Fibroblast of skin of left quadriceps (primary cell): ENCODE measurements at regions not wholly inside any gene's neighbourhood (a gene's known extent, or its start where the extent isn't known, plus 50 kb on each side); places are given as distances from the start of the nearest gene placed in this dataset.
"Not testable (repeated sequence)": the region's sequence is repeated elsewhere in the genome, so short reads cannot be mapped to it uniquely, and the experiment has no call there.

ENCODE experiments used
- DNase-seq, 2 experiments: peaks; one replicate each; pipeline ENCODE4 v3.0.0-alpha.2; 2013; ENCODE audit warnings: low read depth in 2 of 2

DNA sequence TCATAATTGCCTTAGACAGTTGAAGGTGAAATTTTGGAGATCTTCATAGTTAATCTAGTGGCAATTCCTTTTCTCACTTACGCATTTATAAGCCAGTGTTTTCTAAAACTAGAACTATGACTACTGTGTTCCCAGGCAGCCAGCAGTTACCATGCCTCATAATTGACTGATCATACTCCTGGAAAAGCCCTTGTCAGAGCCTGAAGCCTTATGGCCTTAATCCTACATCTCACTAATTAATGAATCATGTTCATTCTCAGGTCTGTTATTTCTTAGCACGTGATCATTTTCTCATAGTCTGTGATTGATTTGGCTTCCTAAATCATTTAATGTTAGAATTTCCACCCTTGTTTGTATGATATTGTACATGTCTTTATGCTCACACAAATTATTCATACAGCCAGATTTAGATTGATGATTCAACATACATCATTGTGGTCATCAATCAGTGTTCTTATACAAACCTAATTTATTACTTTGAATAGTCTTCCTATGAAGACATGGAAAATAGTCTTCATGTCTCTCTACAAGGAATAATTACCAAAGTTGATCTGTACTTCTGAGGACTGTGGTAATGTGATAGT is 132.6 kb upstream of the ASCC3 start:
- no peak for DNase-seq

DNA sequence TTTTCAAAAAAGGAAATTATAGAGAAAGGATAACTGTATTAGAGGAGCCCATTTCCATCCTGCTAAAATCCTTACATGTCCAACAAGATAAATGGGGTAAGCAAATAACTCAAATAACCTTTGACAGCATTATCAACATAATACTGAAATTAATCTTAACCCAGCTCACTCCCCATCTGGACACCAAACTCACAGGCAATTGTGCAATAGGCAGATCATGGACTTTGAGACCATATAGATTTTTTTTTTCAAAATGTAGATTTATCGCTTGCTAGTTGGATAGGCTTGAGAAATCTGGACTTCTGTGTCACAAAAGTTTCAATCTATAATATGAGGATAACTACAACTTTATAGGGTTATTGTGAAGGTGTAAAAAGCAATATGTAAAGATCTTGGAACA is 134.4 kb upstream of the ASCC3 start:
- DNase-seq, result no peak

DNA sequence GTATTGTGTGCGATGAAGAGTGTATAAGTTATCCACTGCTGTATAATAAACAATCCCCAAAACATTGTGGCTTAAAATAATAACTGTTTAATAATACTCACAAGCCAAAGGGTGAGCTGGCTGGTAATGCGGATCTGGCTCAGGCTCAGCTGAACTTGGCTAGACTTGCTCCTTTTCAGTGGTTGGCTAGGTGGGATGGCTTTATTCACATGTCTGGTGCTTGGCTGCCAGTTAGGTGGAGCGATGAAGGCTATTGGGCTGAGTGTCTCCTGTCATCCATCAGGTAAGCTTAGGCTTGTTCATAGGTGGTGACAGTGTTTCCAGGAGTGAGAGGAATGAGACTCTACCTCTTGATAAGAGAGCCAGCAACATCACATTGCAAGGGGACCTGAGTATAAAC is 135.0 kb upstream of the ASCC3 start:
- DNase-seq, result no peak

DNA sequence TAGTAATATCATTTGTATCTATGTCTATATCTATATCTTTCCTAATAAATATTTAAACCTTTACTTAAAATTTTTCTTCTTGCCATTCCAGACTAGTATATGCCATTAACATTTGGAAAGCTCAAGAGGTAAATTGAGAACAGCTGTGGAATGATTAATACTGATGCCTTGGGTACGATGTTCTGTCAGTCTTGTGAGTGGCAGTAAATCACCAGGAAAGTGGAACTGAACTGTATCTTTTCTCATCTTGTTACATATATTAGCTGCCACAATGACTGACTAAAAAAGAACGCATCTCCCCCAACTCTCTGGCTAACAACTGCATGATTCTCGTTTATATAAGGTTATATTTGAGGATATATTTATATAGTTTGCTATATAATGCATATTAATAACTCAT is 137.0 kb upstream of the ASCC3 start:
- DNase-seq, result no peak

DNA sequence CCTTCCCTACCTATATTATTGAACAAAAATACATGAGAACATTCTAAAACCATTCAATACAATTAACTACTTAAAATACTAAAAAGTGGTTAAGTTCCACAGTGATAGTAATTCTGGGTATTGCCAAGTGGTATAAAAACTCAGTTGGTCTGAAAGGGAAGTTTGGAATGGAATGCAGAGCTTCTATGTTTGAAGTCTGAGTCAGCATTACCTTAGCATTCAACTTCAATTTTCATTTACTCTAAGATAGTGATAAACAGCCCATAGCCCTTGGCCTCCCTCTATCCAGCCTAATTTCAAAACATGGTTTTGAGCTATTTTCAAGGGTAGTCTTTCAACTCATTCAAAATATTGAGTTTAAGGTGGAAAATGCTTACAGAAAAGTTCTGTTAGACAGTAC is 140.4 kb upstream of the ASCC3 start:
- DNase-seq, result no peak

DNA sequence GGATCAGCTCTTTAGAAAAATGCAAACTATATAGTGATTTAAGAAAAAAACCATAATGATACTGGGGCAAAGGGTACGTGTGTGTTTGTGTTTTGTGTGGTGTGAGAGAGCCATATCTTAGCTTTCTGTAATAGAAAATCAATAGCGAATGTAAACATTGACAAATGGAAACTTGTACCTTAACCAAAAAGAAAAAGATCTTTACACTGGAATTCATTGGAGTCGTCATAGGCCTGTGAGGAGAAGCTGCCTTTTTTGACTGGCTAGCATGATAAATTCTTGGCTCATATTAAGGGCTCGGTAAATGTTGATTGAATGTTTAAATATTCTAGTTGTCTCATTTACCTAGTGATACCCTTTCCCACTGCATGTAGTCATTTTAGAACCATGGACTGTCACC is 161.8 kb upstream of the ASCC3 start:
- DNase-seq, result no peak

DNA sequence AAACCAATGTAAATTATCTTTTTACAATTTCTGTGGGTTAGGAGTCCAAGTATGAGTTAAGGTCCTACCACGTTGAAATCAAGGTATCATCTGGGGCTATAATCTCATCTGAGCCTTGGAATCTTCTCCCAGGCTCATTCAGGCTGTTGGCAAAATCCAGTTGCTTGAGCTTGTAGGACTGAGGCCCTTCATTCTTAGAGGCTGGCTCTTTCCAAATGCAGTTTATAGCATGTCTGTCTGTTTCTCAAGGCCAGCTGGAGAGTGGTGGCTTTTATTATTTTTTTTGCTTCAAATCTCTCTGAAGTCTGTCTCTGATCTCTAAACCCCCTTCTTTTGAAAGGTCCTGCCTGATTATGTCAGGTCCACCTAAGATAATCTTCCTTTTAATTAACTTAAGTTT is 177.2 kb upstream of the ASCC3 start:
- no peak for DNase-seq

DNA sequence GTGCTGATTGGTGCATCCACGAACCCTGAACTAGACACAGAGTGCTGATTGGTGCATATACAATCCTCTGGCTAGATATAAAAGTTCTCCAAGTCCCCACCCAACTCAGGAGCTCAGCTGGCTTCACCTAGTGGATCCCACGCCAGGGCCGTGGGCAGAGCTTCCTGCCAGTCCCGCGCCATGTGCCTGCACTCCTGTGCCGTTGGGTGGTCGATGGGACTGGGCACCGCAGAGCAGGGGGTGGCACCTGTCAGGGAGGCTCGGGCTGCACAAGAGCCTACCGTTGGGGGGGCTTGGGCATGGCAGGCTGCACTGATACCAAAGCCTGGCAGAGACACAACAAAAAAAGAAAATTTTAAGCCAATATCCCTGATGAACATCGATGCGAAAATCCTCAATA is 185.4 kb upstream of the ASCC3 start:
- no peak for DNase-seq

DNA sequence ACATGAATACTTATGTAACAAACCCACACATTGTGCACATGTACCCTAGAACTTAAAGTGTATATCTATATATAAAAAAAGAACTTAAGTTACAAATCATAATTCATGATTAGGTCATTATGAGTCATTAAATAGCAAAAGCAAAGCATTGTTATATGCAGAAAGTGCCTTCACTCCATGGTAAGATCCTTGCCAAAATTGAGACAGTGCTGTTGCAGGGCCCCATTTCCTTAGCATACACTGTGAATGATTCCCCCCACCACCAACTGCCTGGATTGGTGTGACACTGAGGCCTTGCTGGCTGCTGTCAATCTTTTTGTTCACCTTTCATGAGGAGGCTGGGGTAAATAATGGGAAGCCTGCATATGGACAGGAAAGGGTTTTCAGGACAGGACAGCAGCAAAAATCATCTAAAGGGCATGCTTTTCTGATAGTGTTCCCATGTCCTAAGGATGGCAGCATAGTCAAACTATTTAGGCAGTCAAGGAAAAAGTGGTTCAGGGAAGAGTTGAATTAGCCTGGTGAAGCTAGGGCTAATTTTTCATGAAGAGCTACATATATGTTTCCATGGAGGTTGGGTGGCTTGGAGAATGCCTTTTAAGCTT is 188.2 kb upstream of the ASCC3 start:
- no peak for DNase-seq

DNA sequence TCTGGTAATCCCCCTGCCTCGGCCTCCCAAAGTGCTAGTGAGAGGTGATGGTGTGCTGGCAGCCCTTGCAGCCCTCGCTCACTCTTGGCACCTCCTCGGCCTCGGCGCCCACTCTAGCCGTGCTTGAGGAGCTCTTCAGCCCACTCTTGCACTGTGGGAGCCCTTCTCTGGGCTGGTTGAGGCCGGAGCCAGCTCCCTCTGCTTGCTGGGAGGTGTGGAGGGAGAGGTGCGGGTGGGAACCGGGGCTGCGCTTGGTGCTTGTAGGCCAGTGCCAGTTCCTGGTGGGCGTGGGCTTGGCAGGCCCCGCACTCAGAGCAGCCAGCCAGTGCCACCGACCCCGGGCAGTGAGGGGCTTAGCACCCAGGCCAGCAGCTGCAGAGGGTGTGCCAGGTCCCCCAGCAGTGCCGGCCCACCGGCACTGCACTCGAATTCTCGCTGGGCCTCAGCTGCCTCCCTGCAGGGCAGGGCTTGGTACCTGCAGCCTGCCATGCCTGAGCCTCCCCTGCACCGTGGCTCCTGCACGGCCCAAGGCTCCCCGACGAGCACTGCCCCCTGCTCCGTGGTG is 189.0 kb upstream of the ASCC3 start:
- no peak for DNase-seq

DNA sequence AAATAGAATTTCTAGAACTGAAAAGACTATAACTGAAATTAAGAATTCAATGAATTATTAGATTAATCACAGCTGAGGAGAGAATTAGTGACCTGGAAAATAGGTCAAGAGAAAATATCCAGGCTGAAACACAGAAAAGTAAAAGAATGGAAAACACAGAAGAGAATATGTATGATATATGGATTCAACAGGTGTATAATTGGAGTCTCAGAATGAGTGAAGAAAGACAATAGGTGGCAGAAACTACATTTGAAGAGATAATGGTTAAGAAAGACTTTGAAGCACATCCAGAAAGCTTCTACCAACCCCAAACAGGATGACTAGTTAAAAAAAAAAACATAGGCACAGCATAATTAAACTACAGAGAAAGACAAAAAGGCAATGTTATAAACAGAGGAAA is 196.2 kb upstream of the ASCC3 start:
- no peak for DNase-seq

DNA sequence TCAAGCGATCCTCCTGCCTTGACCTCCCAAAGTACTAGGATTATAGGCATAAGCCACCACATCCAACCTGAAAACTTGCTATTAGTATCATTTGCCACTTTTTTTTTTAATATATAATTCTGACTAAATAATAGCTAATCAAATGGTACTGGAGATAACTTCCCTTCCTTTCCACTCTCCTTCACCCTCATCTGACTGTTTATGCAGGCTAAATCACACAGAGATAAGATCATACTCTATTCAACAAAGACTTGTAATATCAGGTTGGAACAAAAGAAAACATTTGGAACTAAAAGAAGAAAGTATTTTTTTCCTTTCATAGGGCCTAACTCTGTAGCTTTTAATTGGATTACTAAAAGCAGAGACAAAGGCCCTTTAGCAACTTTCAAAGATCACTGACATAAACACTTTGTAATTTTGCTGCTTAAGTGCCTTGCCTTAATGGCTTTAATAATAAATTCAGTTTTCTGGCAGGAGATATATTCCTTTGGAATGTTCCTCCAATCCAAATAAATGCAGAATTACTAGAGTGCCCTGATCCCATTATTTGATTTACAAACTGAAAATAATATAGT is 198.7 kb upstream of the ASCC3 start:
- no peak for DNase-seq

DNA sequence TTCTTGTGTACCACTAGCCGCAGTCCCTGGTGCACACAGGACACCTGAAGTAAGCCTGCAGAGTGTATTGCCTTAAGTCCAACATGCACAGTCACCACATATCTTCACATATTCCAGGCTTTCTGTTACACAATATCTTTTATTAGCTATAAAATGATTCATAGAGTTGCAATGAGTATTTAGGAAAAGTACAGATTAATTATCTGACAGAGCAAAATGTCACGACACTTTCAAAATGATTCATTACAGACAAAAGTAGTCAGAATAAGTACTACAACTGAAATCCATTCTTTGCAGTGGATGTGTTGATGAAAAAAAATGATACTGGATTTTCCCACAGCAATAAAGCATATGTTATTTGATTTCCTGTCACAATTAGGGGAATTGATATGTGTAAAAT is 199.5 kb upstream of the ASCC3 start:
- DNase-seq, result peak; percentile 44 to 52

DNA sequence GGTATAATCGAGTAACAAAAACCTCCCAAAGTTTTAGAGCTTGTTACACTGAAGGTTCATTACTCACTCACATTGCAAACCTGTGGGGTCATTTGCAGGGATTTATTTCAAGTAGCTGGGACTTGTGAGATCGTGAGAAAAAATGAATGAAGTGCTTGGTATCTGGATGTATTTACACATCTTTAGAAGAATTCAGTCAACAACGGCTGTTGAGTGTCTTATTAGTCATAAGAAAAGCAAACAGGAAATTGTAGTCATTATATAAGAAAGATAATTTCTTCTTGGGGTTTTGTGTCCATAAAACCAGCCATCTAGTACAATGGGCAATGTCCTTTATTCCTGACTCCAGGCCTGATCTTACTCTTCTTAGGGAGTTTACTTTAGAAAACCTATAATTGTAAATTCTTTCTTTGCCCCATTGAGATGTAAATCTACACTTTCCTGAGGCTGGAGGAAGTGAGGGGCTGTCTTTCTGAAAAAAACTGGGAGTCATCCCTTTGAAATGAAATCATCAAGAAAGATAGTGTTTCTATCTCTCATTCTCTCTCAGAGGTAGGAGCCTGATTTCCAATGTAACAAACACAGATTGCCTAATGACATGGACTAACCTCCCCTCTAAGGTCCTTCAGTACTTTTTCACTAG is 202.5 kb upstream of the ASCC3 start:
- peak; percentile 28 to 48 for DNase-seq

DNA sequence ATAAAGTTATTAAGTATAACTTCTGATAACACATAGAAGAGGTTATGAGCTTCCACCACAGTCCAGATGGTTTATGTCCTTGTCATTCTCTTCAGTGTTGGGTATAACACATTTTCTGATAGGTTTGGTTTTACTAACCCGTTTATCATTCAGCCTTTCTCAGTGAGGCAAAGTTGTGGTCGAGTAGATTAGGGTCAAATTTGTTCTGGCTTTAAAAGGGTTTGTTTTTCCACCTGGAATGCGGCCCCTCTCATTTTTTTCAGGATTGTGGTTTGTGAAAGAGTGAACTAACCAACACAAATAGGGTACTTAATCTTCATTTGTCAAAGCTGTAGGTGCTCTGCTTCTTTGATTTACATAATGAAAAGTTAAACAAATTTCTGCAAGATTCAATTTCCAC is 204.2 kb upstream of the ASCC3 start:
- no peak for DNase-seq

DNA sequence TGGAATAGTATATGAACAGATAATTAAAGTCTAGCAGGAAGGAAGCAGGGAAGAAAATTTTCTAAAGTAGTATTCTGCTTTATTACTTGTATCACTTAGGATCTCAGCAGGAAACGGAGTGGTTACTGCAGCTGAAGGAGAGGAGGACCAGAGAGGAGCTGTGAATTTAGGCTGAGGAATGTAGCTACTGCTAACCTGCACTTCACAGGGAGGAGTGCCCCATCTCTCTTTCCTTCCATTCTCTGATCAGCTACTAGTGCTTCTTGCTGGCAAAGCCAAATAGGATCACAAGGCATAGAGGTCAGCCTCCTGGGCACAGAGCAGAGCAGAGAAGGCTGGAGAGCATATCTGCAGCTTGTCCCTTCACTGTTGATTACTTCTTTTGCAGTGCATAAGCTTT is 205.3 kb upstream of the ASCC3 start:
- no peak for DNase-seq

DNA sequence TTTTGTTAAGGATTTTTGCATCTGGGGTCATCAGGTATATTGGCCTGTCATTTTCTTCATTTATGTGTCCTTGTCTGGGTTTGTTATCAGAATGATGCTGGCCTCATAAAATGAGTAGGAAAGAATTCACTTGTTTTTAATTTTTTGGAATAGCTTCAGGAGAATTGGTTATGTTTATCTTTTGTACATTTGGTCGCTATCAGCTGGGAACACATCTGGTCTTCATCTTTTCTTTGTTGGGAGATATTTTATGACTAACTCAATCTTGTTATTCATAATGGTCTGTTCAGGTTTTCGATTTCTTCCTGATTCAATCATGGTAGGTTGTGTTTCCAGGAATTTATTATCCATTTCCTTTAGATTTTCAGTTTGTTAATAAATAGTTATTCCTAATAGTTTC is 207.5 kb upstream of the ASCC3 start:
- no peak for DNase-seq

DNA sequence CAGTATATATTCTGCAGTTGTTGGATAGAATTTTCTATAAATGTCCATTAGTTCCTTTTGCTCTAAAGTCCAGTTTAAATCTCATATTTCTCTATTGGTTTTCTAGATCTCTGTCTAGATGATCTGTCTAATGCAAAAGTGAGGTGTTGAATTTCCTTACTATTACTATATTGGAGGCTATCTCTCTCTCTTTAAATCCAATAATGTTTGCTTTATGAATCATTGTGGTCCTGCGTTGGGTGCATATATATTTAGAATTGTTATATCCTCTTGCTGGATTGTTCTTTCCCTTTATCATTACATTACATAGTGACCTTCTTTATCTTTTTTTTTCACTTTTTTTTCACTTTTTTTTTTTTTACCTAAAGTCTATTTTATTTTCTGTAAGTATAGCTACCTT is 208.5 kb upstream of the ASCC3 start:
- no peak for DNase-seq

DNA sequence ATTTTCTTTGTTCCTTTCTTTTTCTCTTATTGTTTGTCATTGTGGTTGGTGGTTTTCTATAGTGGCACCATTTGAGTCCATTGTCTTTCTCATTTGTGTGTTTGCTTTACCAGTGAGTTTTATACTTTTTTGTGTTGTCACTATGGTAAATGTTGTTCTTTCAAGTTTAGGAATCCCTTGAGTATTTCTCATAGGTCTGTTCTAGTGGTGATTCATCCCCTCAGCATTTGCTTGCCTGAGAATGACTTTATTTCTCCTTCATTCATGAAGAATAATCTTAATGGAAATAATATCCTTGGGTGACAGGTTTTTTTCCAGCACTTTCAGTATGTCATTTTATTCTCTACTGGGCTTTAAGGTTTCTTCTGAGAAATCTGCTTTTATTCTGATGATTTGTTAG is 209.2 kb upstream of the ASCC3 start:
- DNase-seq, result no peak

DNA sequence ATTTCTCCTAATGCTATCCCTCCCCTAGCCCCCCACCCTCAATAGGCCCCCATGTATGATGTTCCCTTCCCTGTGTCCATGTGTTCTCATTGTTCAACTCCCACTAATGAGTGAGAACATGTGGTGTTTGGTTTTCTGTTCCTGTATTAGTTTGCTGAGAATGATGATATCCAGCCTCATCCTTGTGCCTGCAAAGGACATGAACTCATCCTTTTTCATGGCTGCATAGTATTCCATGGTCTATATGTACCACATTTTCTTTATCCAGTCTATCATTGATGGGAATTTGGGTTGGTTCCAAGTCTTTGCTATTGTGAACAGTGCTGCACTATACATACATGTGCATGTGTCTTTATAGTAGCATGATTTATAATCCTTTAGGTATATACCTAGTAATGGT is 217.5 kb upstream of the ASCC3 start:
- DNase-seq, result not testable (repeated sequence)

DNA sequence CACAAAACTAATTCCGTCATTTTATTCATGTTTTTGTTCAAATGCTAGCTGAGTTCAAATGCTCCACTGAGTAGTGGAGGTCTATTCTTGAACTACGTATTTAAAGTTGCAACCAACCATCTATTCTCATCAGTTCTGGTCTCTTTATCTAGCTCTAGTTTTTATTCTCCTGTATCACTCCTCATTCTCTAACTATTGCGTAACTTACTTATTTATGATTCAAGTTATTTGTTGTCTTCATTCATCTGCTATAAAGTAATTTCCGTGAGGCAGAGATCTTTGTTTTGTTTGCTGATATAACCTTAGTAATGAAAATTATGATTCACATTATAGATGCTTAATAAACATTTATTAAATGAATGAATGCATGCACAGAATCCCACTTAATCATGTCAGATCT is 221.6 kb upstream of the ASCC3 start:
- DNase-seq, result no peak

DNA sequence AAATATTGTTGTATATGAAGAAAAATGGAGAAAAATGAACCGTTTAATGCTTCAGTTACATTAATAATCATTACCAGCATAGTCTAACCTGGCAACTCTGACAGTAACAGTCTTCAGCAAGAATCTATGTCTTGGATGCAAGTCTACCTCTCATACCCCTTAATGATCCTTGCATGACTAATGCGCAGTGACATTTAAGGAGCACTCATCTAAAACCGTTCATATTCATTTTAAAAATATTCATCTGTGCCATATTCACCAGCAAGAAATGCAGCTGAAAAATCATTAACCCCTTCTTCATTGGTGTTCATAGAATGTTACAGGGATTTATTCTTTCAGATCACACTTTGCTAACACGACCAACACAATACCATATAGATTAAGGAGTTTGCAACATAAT is 227.2 kb upstream of the ASCC3 start:
- no peak for DNase-seq

DNA sequence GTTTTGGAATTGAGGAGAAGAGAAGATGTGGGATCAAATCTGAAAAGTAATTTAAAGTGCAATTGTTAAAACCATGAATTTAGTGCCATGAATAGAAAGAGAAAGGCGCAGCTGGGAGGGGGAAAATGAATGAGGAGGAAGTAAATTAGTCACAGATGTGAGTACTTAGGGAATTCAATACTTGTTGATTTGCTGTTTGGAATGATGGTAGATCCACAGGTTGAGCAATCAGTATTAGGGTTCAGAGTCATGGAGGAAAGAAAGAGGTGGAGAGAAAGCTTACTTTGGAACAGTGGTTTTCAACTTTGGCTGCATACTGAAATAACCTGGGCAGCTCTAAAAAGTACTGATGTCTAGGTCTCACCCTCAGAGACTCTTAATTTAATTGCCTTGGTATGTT is 229.7 kb upstream of the ASCC3 start:
- DNase-seq, result peak; percentile 28 to 32
